ENCODE measurements at regions not wholly inside any gene's neighbourhood (a gene's known extent, or its start where the extent isn't known, plus 50 kb on each side); places are given as distances from the start of the nearest gene placed in this dataset.

DNA sequence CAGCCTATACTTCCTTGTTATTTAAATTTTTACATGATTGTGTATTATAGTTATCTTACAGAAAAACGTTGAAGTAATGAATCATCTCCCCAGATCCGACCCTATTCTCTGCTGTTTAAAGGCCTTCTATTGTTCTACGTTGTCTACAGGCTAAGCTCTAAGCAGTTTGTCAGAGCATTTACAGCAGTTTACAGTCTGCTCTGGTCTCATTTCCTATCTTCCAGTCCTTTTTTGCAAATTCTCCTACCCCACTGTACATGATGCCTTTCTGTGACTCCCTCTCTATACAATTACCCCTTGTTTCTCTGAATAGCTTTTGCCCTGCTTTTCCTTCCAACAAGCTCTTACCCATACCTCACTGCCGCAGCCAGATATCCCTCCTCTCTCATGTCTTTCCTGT lies 319.2 kb upstream of the FMN2 start:
- in situ Hi-C loops (cut with HindIII; ENCODE audit: low sequenced_read_pairs): loop anchor here (5.0 kb wide), 1 partner anchor 55 kb away; no protein-coding TSS in a partner anchor

DNA sequence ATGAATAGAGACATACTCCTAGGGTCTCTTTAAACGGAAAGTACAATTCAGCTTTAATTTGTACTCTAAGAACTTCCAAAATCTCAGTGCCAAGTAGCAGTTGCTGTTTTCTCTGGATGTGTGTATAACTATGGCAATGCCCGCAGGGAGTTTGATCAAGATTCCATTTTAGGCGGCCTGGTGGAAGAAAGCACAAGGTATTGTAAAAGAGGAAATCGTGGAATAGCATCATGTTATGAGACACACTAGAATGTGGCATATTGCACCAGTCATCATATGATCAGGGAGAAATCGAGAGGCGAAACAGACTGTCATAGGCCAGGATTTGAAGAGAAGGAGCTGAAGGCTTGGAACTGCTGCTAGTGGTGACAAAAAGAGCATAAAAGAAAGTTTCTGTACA lies 316.2 kb upstream of the FMN2 start:
- in situ Hi-C loops (cut with HindIII; ENCODE audit: low sequenced_read_pairs): no loop called here

DNA sequence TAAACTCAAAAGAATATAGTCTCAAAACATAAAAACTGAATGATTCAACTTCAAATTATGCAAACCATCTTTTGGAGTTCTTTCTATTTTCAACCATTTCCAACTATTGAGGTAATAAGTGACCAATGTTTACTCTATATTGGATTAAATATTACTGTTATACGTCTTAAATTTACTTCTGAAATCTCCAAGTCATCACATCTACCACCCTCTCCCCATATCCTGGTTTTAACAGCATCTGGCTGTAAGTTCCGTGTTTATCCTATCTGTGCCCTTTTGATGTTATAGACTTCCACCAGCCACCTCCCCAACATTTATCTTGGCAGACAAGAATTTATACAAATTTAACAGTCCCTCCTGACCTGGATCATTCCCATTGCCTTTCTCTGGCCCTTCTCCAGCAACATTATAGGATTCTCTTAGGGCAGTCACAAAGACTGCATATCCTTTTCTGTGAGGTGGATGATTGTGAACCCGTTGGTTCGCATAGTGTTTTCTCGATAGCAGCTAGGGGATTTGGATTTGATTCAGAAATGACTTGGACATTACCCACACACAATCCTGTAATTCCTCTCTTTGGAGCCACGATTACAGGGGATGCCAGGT lies 313.4 kb upstream of the FMN2 start:
- in situ Hi-C loops (cut with HindIII; ENCODE audit: low sequenced_read_pairs): no loop called here

DNA sequence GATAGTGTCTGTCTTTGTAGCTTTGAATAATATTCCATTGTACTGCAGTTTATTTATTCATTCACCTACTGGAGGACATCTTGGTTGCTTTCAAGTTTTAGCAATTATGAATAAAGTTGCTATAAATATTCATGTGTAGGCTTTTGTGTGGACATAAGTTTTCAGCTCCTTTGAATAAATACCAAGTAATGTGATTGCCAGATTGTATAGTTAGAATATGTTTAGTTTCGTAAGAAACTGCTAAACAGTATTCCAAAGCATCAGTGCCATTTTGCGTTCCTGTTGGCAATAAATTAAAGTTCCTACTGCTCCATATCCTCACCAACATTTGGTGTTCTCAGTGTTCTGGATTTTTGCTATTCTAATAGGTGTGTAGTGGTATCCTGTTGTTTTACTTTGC lies 311.7 kb upstream of the FMN2 start:
- in situ Hi-C loops (cut with HindIII; ENCODE audit: low sequenced_read_pairs): no loop called here

DNA sequence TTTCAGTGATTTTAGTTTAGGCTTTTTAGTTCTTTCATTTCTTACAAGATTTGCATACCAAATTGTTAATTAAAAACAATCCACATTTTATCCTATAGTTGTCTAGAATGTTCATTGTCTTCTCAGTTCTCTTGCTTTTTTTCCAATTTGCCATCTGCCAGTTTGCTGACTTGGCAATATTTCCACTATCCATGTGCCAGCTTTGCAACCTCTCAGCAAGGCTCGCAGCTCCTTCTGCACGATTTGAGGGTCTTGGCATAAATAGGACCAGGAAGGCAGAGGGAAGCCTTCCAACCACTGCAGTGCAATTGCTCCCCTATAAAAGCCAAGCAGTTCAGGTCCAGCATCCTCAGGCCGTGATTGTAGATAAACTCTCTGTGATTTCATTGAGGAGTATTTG lies 306.8 kb upstream of the FMN2 start:
- in situ Hi-C loops (cut with HindIII; ENCODE audit: low sequenced_read_pairs): no loop called here

DNA sequence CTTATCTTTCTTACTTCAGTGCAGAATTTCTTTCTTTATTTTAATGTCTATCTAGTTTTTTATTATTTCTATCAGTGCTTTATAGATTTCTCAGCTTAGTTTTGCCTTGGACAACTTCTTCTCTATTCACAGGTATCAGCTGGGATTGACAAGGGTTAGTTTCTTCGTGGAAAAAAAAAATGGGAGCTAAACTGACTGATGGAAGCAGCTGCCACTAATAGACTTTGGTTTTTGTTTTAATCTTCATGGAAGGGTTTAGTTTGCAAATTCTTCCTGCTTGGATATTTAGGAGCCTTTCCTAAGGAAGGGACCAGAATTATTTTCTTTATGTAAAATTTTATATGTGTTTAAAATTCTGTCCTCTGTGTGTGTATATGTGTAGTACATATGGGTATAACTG lies 306.1 kb upstream of the FMN2 start:
- in situ Hi-C loops (cut with HindIII; ENCODE audit: low sequenced_read_pairs): no loop called here

DNA sequence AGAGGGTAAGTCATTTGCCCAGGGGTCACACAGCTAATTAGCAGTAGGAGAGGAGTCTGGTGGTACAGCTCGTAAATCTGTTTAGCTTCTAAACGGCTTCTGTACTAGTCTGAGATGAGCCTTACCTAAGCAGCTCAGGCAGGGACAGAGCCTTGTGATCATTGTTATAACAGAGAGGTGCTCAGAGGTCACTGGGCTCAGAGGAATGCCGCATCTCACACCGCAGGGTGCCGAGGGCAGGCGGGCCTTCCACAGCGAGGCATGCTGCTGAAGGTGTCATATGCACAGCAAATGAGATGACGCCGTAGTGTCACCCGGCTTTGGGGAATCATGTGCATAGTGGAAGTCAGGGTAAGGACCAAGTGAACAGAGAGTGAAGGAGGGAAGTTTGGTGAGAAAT lies 305.2 kb upstream of the FMN2 start:
- in situ Hi-C loops (cut with HindIII; ENCODE audit: low sequenced_read_pairs): no loop called here

DNA sequence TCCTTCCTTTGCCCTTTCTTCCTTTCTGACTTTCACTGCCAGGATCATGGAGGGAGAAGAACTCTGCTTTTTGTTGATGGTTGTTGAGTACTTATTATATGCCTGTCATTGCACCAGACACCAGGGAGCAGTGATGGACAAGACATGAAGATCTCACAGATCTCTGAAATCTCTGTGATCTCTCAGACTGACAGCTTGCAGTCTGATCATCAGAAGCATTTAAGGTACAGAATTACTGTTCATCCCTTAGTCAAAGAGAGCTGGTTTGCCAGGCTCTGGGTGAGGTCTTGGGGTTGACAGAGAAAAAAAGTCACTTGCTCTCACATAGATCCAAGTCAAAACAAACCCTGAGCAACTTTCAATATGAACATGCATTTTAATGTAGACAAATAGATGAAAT lies 299.5 kb upstream of the FMN2 start:
- in situ Hi-C loops (cut with HindIII; ENCODE audit: low sequenced_read_pairs): no loop called here

DNA sequence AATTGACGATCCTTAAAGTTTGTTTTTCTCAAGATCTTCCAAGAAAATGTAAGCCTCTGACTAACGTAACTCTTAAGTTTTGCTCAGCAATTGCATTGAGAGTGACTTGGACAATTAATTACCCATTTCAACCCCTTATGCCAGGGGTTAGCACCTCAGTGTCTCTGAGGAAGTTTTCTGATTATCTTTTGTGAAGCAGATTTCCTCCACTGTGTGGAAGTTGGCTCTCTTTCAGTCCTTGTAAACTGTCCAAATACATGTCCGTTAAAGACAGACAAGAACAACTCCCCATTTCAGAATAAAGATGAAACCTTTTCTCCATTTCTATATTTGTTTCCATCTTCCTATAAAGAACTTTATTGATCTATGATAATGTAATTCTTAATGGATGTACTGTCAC lies 296.4 kb upstream of the FMN2 start:
- in situ Hi-C loops (cut with HindIII; ENCODE audit: low sequenced_read_pairs): no loop called here

DNA sequence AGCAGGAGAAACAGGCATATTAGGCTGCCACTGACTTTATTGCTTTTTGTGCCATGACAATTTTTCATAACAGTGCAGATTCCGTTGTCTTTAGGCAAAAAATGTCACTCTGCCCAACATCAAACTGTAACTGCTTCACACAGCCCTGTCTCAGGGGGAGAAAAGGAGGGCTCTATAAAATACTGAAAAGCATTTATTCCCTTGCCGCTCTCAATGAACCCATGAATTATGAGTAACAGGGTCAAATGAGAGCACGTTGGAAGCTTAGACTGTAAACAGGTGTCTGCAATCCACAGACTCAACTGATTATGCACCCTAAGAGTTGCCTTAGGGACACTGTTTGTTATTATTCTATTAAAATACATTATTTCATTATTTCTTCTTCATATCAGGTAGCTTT lies 292.1 kb upstream of the FMN2 start:
- in situ Hi-C loops (cut with HindIII; ENCODE audit: low sequenced_read_pairs): no loop called here

DNA sequence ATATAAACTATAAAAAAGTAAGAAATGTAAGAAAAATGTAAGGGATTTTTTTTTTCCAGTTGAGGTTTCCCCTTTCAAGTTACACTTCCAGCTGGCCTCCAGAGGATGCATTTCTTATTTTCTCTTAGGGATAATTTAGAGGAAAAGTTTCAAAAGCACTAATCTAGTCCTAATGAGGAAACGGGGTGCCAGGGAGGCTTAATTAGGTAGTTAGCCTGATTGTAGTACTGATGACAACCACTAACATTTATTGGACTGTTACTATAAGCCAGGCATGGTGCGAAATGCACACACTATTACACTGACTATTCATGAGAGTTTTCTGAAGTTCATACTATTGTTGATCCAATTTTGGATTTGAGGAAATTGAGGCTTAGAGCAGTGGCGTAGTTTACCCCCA lies 290.8 kb upstream of the FMN2 start:
- in situ Hi-C loops (cut with HindIII; ENCODE audit: low sequenced_read_pairs): no loop called here

DNA sequence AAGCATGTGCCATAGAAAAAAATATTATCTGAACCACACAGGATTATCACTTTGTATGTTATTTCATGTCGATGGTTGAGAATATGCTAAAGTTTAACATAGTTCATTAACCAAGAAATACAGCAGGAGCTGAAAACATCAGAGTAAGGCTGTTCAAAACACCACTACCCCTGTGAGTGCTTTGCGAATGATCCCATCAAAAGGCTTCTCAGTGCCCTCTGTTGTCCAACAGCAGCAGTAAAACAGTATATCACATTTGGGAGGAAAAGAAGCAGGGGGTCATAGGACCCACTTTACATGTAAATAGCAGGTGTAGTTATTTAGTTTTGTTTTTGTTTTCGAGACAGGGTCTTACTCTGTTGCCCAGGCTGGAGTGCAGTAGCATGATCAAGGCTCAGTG lies 289.4 kb upstream of the FMN2 start:
- in situ Hi-C loops (cut with HindIII; ENCODE audit: low sequenced_read_pairs): no loop called here

DNA sequence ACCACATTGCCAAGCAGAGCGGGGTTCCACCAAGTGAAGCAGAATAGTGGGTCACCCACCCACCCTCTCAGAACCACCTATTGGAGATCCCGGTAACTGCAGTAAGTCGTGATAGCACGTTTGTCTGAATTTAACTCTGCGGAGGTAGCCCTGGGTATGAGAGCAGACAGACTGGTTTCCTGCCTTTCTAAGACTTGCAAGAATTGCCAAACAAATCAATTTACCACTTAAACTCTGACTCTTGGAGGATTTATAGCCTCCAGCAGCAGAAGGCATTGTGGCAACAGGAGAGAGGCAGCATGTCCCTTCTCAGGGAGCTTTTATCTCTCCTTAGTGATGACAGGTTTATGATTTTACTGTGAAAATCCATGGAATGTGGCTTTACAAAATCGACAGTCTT lies 287.9 kb upstream of the FMN2 start:
- in situ Hi-C loops (cut with HindIII; ENCODE audit: low sequenced_read_pairs): no loop called here

DNA sequence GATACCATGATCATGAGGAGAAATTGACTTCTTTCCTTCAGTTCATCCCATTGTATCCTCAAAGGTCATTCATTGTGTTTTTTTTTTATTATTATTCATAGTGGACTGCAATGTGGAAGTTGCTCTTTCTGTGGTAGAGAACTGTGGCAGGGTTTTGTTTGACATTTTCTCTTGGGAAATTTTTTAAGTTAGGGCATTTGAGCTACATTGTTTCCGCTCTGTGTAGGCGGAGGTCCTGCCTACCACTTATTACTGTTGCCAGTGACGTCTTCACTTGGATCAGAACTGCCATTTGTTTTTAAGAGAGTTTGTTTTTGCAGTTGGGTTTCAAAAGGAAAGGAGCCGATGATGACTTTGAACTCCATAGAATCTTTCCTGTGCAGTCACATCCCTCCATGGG lies 287.4 kb upstream of the FMN2 start:
- in situ Hi-C loops (cut with HindIII; ENCODE audit: low sequenced_read_pairs): no loop called here

DNA sequence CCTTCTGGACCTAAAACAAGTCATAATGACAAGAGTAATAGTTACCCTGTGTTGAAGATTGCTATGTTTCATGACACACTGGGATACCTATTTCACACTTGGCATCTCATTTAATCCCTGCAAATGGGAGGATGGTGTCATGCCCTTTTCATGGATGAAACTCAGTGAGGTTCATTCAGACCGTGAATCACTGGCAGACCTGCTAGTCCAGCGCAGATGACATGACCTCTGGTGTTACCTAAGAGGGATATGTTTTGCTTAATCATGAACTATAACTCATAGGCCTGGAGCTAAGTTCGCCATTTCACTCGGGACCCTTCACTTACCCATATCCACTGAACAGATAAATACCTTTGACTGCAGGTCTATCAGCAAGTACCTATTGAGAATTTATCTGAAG lies 286.6 kb upstream of the FMN2 start:
- in situ Hi-C loops (cut with HindIII; ENCODE audit: low sequenced_read_pairs): no loop called here

DNA sequence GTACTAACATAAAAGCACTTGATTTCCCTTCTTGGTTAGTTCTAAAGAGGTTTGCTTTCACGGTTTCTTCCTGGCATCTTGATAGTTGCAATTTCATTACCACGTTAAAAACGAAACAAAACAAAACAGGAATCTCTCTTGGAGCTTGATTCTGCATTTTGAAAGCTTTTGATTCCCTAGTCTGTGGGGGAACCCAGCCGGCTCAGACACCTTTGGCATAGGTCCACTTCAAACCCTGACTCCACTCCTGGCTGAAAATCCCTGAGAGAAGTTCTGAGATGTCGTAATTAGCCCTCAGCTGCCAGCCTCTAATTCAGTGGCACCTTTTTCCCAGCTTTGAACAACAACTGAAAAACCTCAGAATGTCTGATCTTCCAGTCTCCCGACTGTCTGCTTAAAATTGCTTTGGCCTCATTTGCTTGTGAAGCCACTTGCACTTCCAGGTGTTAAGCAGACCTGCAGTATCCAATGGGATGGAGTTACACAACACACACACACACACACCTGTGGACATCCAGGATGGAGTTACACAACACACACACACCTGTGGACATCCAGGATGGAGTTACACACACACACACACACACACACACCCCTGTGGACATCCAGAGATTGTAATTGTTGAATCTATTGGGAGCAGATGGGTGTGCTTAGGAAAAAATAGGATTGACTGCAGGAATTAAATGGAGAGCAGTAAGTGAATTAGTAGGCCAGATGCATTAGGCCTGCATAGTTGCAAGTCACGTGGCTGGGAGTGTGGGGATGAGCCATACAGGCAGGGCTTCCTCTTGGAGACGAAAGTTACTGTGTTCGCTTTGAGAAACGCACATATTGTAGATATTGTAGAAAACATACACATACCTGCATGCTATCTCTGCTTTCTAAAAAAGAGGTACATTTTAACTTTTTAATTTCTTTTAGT lies 285.6 kb upstream of the FMN2 start:
- in situ Hi-C loops (cut with HindIII; ENCODE audit: low sequenced_read_pairs): no loop called here

DNA sequence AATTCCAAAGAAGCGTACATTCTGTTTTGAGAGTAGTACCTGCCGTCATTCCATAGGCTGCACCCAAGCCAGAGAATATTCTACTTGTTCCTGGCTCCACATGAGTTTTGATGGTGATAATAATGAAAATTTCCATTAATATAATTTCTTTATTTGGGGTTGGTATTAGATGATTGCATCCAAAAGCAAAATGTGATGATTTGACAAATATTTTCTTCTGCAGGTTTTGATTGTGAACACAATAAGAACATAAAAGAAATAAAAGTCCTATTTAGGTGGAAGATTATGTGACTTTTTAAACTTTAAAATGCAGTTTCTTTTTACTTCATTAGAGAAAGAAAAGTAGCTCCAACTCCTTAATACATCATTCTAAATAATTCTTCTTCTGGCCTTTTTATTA lies 284.8 kb upstream of the FMN2 start:
- in situ Hi-C loops (cut with HindIII; ENCODE audit: low sequenced_read_pairs): no loop called here

DNA sequence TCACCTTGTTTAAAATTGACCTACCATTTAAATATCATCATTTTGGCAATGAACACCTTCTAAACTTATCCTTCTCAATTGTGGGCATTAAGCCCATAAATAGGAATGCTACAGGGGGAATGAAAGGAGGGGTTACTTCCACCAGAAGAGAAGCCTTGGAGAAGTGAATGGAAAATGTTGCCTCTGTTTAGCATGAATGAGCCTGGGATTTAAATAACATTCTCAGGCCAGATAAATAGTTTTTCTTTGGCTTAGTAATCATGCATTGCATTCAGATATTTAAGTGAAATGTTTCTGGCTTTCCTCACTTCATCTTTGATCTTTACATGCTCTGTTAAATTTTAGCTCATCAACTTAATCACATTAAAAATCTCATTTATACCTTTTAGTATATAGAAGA lies 284.3 kb upstream of the FMN2 start:
- in situ Hi-C loops (cut with HindIII; ENCODE audit: low sequenced_read_pairs): no loop called here

DNA sequence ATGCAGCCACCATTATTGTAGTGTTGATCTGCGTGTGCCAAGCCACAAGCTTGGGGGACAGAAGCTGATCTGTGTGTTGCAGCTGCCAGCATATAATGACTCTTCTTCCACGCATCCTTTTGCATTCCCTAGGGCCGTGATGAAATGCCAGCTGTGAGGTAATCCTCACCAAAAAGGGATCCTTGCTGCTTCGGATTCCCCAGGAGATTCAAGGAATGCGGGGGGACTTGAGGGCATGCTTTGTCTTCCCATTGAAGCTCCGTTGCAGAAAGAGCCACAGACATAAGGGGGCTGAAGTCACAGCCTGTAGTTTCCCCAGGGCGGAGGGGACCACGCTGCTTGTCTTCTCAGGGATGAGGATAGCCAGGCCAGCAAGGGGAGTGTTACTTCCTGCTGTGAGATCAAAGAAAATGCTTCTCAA lies 281.6 kb upstream of the FMN2 start:
- in situ Hi-C loops (cut with HindIII; ENCODE audit: low sequenced_read_pairs): no loop called here

DNA sequence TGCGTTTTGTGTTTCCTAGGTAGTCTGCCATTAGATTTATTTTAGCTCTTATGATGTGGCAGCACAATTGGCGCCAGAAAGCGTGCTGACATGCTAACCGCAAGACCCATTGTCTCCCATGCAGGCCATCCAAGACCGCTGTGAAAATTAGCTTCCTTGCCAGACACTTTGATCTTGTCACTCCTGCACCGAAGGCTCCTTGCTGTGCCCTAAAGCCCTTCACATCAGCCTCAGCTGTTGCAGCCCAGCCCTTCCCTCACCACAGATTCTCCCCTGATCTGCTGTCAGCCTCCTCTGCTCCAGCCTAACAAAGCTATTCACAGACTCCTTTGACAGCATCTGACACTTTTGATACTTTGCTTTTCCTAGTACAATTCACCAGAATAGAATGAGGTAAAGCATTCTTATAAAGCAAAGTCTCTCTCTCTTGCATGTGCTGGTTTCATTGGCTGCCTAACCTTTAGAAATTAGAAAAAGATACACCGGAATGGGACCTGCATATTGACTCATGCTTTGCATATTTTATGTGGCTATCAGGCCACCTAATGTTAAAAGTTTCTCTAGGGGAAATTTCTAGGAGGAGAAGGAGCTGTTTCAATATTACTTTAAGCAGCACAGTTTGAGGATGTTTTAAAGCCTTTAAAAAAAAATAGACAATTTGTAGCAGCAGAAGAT lies 280.3 kb upstream of the FMN2 start:
- in situ Hi-C loops (cut with HindIII; ENCODE audit: low sequenced_read_pairs): no loop called here

DNA sequence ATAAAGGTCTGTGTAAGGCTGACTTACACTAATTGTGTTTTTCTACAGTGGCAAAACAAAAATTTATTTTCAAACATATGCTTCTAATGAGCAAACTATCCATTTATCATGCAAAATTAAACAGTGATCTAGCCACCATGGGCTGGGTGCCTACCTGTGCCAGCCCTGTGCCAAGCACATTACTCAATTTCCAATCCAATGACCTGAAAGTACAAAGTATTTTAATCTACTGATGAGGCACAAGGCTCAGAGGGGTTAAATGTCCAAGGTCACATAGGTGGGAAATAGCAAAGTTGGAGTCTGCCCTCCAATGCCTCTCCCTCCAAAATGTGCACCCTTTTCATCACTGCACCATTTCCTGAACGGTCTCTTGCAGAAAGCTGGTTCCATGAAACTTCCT lies 279.1 kb upstream of the FMN2 start:
- in situ Hi-C loops (cut with HindIII; ENCODE audit: low sequenced_read_pairs): no loop called here

DNA sequence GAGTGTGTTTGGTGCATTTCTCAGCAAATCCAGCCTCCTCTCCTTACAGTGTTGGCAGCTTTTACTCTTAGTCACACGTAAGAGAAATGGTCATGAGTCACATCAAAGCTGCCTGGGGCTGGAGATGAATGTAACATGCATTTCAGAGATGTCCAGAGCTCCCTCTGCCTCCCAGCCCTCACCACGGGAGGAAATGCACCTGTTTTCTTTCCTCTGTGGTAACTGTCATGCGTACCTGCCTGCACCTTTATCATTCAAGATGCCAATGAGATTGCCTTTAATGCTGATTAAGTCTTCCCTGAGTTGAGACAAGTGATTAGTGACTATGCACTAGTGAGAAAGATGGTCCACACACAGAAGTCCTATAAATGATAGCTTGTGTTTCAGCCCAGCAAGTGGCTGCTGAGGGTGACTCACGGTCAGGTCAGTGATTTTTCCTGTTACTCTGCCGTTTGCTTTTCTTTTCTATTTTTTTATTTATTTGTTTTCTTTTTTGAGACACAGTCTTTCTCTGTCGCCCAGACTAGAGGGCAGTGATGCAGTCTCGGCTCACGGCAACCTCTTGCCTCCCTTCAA lies 277.3 kb upstream of the FMN2 start:
- in situ Hi-C loops (cut with HindIII; ENCODE audit: low sequenced_read_pairs): no loop called here

Measured in endothelial cell of hepatic sinusoid (primary cell).